Type B pancreatic cell (in vitro differentiated cells): ENCODE measurements at regions not wholly inside any gene's neighbourhood (a gene's known extent, or its start where the extent isn't known, plus 50 kb on each side); places are given as distances from the start of the nearest gene placed in this dataset.
A peak's percentile ranks its signal among the peaks of the same experiment; 100 is the strongest.

Experiments used
- DNase-seq: peaks from one replicate; pipeline ENCODE4 v3.0.0; 2021; ENCODE audit warnings: mixed read lengths; ENCODE audit not compliant: unreplicated experiment; ENCODE audit errors: extremely low spot score
- H3K27ac Mint-ChIP-seq: 2 replicates; pipeline ENCODE4 v1.8.0; 2021; ENCODE audit warnings: mild to moderate bottlenecking, mixed read lengths
- H3K27me3 Mint-ChIP-seq: 2 replicates; pipeline ENCODE4 v1.8.0; 2021; ENCODE audit warnings: mixed read lengths
- H3K36me3 Mint-ChIP-seq: 2 replicates; pipeline ENCODE4 v1.8.0; 2021; ENCODE audit warnings: mixed read lengths
- H3K4me1 Mint-ChIP-seq: one replicate; pipeline ENCODE4 v1.8.0; 2021; ENCODE audit warnings: mixed read lengths; ENCODE audit not compliant: unreplicated experiment
- H3K4me3 Mint-ChIP-seq: 2 replicates; pipeline ENCODE4 v1.8.0; 2021; ENCODE audit warnings: mild to moderate bottlenecking, mixed read lengths
- H3K9me3 Mint-ChIP-seq: 2 replicates; pipeline ENCODE4 v1.8.0; 2021; ENCODE audit warnings: mixed read lengths
- CTCF ChIP-seq: fragments of 200-600 bp; sonication (generic); conservative IDR thresholded peaks from 2 replicates; pipeline ENCODE4 v1.5.0; 2021; ENCODE audit warnings: antibody characterized with exemption, mild to moderate bottlenecking

GRCh38 chr11:19336331-19336730 is 95.6 kb upstream of the E2F8 start:
- DNase-seq = no peak
- Mint-ChIP-seq H3K27me3 (peaks cover 51% of the 10 kb centered on the region), H3K27ac (no peak overlapping the region), H3K9me3 (no peaks in the 10 kb centered on the region), H3K36me3 (no peaks in the 10 kb centered on the region), H3K4me1 (no peaks in the 10 kb centered on the region), H3K4me3 (no peak overlapping the region)
- no peak for TF ChIP-seq CTCF

GRCh38 chr11:19332476-19332875 is 91.7 kb upstream of the E2F8 start:
- no peak overlapping the region for H3K4me3 Mint-ChIP-seq

DNA sequence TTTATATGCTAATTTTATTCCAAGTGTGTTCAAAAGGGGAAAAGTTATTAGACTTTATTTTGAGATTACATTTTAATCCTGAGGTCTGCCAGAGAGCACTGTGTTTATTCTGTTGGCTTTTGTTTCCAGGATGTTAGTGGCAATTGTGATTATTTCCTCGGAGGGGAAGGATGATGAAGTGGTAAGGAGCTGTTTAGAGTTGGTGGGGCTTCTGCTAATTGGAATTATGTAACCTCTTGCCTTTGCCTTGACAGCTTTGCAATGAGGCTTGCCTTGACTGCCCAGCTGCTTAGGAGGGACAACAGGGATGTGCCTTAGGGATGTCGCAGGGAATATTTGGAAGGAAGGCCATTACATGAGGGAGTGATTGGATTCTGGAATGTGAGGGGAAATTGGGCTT is 89.7 kb upstream of the E2F8 start:
- H3K36me3 Mint-ChIP-seq = no peaks in the 10 kb centered on the region
- no peak overlapping the region for H3K4me3 Mint-ChIP-seq
- H3K27ac Mint-ChIP-seq = peak overlapping the region; percentile 2
- H3K27me3 Mint-ChIP-seq = peaks cover 39% of the 10 kb centered on the region
- H3K9me3 Mint-ChIP-seq = no peaks in the 10 kb centered on the region
- peaks cover 17% of the 10 kb centered on the region for H3K4me1 Mint-ChIP-seq
- no peak for TF ChIP-seq CTCF
- no peak for DNase-seq

More at GRCh38 chr11:19332476-19332875, 91.7 kb upstream of the E2F8 start:
- Mint-ChIP-seq H3K4me1 (peaks cover 17% of the 10 kb centered on the region), H3K9me3 (no peaks in the 10 kb centered on the region), H3K27me3 (peaks cover 42% of the 10 kb centered on the region), H3K27ac (no peak overlapping the region), H3K36me3 (no peaks in the 10 kb centered on the region)
- no peak for DNase-seq
- no peak for TF ChIP-seq CTCF

GRCh38 chr11:19329970-19330369 is 89.2 kb upstream of the E2F8 start:
- Mint-ChIP-seq H3K27ac (no peak overlapping the region), H3K4me1 (peaks cover 17% of the 10 kb centered on the region), H3K4me3 (no peak overlapping the region), H3K36me3 (no peaks in the 10 kb centered on the region), H3K9me3 (no peaks in the 10 kb centered on the region), H3K27me3 (peaks cover 39% of the 10 kb centered on the region)
- no peak for TF ChIP-seq CTCF
- DNase-seq = no peak

DNA sequence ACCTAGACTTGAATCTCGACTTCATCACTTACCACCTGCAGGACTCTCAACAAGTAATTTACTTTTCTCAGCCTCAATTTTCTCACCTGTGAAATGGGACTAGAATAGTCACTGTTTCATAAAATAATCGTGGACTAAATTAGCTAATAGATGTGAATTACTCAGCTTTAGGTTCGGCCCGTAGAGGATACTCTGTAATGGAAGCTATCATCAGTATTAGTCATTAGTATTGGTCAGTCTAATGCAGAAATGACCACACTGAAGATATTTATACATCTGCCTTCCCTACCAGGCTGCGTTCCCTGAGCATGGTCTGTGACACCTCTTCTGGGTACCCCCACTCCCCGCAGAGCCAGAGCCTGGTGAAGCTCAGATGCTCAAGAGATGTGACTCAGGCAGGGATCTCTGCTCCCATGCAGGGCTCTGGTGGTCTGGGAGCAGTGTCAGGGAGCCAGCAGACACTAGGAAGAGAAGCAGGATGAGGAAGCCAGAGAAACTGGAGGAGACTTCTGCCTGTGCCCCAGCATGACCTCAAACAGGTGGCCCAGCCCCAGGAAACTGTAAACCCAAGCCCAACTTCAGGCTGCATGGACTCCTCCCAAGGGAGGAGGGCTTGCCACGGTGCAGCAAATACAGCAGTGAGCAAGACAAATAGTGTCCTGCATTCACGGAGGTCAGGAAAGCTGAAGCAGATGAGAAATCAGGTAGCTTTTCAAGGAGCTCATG is 88.0 kb upstream of the E2F8 start:
- Mint-ChIP-seq H3K4me3 (no peak overlapping the region), H3K9me3 (no peaks in the 10 kb centered on the region), H3K27me3 (peaks cover 39% of the 10 kb centered on the region), H3K4me1 (peaks cover 17% of the 10 kb centered on the region), H3K36me3 (no peaks in the 10 kb centered on the region), H3K27ac (no peak overlapping the region)
- TF ChIP-seq CTCF = no peak
- DNase-seq = no peak
